H9 (cell line): ENCODE measurements at regions not wholly inside any gene's neighbourhood (a gene's known extent, or its start where the extent isn't known, plus 50 kb on each side); places are given as distances from the start of the nearest gene placed in this dataset.

ENCODE experiments used
- DNase-seq: peaks from one replicate; pipeline ENCODE4 v3.0.0-alpha.2; 2017
- H2AFZ ChIP-seq: one replicate; pipeline ENCODE4 v1.6.1; 2013; ENCODE audit warnings: mild to moderate bottlenecking, low read length, control low read depth, moderate library complexity
- H2AK5ac ChIP-seq: 2 replicates; pipeline ENCODE4 v1.6.1; 2013; ENCODE audit warnings: low read length, control low read depth, mixed read lengths; ENCODE audit not compliant: insufficient read length
- H2BK120ac ChIP-seq: one replicate; pipeline ENCODE4 v1.6.1; 2013; ENCODE audit warnings: low read depth, mild to moderate bottlenecking, low read length, control low read depth, inconsistent platforms; ENCODE audit not compliant: poor library complexity, severe bottlenecking
- H2BK12ac ChIP-seq: 2 replicates; pipeline ENCODE4 v1.6.1; 2013; ENCODE audit warnings: low read length, control low read depth, mixed read lengths, low read depth; ENCODE audit not compliant: insufficient read length
- H2BK15ac ChIP-seq: 2 replicates; pipeline ENCODE4 v1.6.1; 2013; ENCODE audit warnings: low read depth, low read length, control low read depth
- H2BK20ac ChIP-seq: one replicate; pipeline ENCODE4 v1.6.1; 2013; ENCODE audit warnings: low read depth, mild to moderate bottlenecking, low read length, control low read depth, inconsistent platforms; ENCODE audit not compliant: poor library complexity, severe bottlenecking
- H2BK5ac ChIP-seq: 2 replicates; pipeline ENCODE4 v1.6.1; 2013; ENCODE audit warnings: low read length, control low read depth, mixed read lengths; ENCODE audit not compliant: insufficient read length
- H3K14ac ChIP-seq: 2 replicates; pipeline ENCODE4 v1.6.1; 2013; ENCODE audit warnings: low read length, control low read depth; ENCODE audit not compliant: insufficient read depth
- H3K18ac ChIP-seq: 2 replicates; pipeline ENCODE4 v1.6.1; 2013; ENCODE audit warnings: low read depth, mild to moderate bottlenecking, mixed read lengths, low read length, control low read depth; ENCODE audit not compliant: insufficient read length
- H3K23ac ChIP-seq: 2 replicates; pipeline ENCODE4 v1.6.1; 2013; ENCODE audit warnings: low read length, control low read depth, mixed read lengths, low read depth; ENCODE audit not compliant: insufficient read length
- H3K23me2 ChIP-seq: 2 replicates; pipeline ENCODE4 v1.6.1; 2013; ENCODE audit warnings: low read depth, mild to moderate bottlenecking, mixed read lengths, low read length, control low read depth; ENCODE audit not compliant: insufficient read length, poor library complexity, severe bottlenecking
- H3K27ac ChIP-seq: 2 replicates; pipeline ENCODE4 v1.5.1; 2013; ENCODE audit warnings: low read length, control low read depth, mixed read lengths, low read depth; ENCODE audit not compliant: insufficient read length
- H3K27me3 ChIP-seq: 2 replicates; pipeline ENCODE4 v1.6.1; 2013; ENCODE audit warnings: low read length, control low read depth, inconsistent platforms; ENCODE audit not compliant: insufficient read depth
- H3K4ac ChIP-seq: 2 replicates; pipeline ENCODE4 v1.6.1; 2013; ENCODE audit warnings: low read depth, mild to moderate bottlenecking, control low read depth, inconsistent platforms, low read length, moderate library complexity
- H3K4me1 ChIP-seq: 2 replicates; pipeline ENCODE4 v1.6.1; 2013; ENCODE audit warnings: low read length, control low read depth, inconsistent platforms; ENCODE audit not compliant: insufficient read depth
- H3K4me2 ChIP-seq: 2 replicates; pipeline ENCODE4 v1.6.1; 2013; ENCODE audit warnings: low read length, control low read depth, mixed read lengths; ENCODE audit not compliant: insufficient read length, insufficient read depth
- H3K56ac ChIP-seq: 2 replicates; pipeline ENCODE4 v1.6.1; 2013; ENCODE audit warnings: low read depth, mild to moderate bottlenecking, mixed read lengths, low read length, control low read depth; ENCODE audit not compliant: insufficient read length
- H3K79me1 ChIP-seq: 2 replicates; pipeline ENCODE4 v1.6.1; 2013; ENCODE audit warnings: low read depth, mild to moderate bottlenecking, moderate library complexity, low read length, control low read depth, inconsistent platforms; ENCODE audit not compliant: insufficient read depth, poor library complexity, severe bottlenecking
- H3K79me2 ChIP-seq: 2 replicates; pipeline ENCODE4 v1.6.1; 2013; ENCODE audit warnings: low read length, control low read depth, inconsistent platforms; ENCODE audit not compliant: insufficient read depth
- H3K9ac ChIP-seq: 2 replicates; pipeline ENCODE4 v1.6.1; 2013; ENCODE audit warnings: low read length, control low read depth, mixed read lengths; ENCODE audit not compliant: insufficient read length; ENCODE audit errors: extremely low read depth
- H3K9me3 ChIP-seq: one replicate; pipeline ENCODE4 v1.6.1; 2013; ENCODE audit warnings: low read depth, low read length, inconsistent platforms; ENCODE audit not compliant: control insufficient read depth
- H3T11ph ChIP-seq: one replicate; pipeline ENCODE4 v1.6.1; 2013; ENCODE audit warnings: mild to moderate bottlenecking, low read length, control low read depth, inconsistent platforms
- H4K20me1 ChIP-seq: one replicate; pipeline ENCODE4 v1.6.1; 2013; ENCODE audit not compliant: control insufficient read depth, insufficient read length, insufficient read depth
- H4K5ac ChIP-seq: 2 replicates; pipeline ENCODE4 v1.6.1; 2013; ENCODE audit warnings: low read depth, mild to moderate bottlenecking, mixed read lengths, low read length, control low read depth; ENCODE audit not compliant: insufficient read length
- H4K8ac ChIP-seq: replicated peaks from 2 replicates; pipeline ENCODE4 v1.6.1; 2013; ENCODE audit warnings: low read length, control low read depth, mixed read lengths, low read depth; ENCODE audit not compliant: insufficient read length
- H4K91ac ChIP-seq: 2 replicates; pipeline ENCODE4 v1.6.1; 2013; ENCODE audit warnings: low read depth, mild to moderate bottlenecking, moderate library complexity, mixed read lengths, low read length, control low read depth; ENCODE audit not compliant: insufficient read length
- H3K27ac Mint-ChIP-seq, 3 experiments: 2 replicates in 2 of 3; 3 replicates in 1 of 3; pipeline ENCODE4 v1.8.0; 2020 to 2021; ENCODE audit warnings: mixed read lengths in 3 of 3, mild to moderate bottlenecking in 1 of 3, moderate library complexity in 1 of 3
- H3K27me3 Mint-ChIP-seq: 2 replicates; pipeline ENCODE4 v1.8.0; 2021; ENCODE audit warnings: low read depth, mild to moderate bottlenecking, moderate library complexity, mixed read lengths
- H3K36me3 Mint-ChIP-seq, 3 experiments: 2 replicates in 2 of 3; 3 replicates in 1 of 3; pipeline ENCODE4 v1.8.0; 2020 to 2021; ENCODE audit warnings: low read depth in 3 of 3, mixed read lengths in 3 of 3; ENCODE audit not compliant: insufficient read depth in 1 of 3
- H3K4me1 Mint-ChIP-seq, 2 experiments: 2 replicates each; pipeline ENCODE4 v1.8.0; 2020; ENCODE audit warnings: mixed read lengths in 2 of 2
- H3K4me3 Mint-ChIP-seq, 2 experiments: 2 replicates in 1 of 2; 3 replicates in 1 of 2; pipeline ENCODE4 v1.8.0; 2020 to 2021; ENCODE audit warnings: mild to moderate bottlenecking in 2 of 2, mixed read lengths in 2 of 2, moderate library complexity in 1 of 2
- H3K9me3 Mint-ChIP-seq, 2 experiments: 2 replicates in 1 of 2; 3 replicates in 1 of 2; pipeline ENCODE4 v1.8.0; 2020; ENCODE audit warnings: mild to moderate bottlenecking in 2 of 2, mixed read lengths in 2 of 2, moderate library complexity in 1 of 2
- CTCF ChIP-seq: fragments of 200-600 bp; sonication (generic); conservative IDR thresholded peaks from 3 replicates; pipeline ENCODE4 v1.8.0; 2021; ENCODE audit warnings: antibody characterized with exemption, mild to moderate bottlenecking
- WGBS: extraction: QIAGEN DNeasy Blood & Tissue Kit; methylation state at CpG from one replicate; pipeline ENCODE4 v1.1.7; 2013; ENCODE audit warnings: missing lambda C conversion rate, low lambda C conversion rate, mixed read lengths; ENCODE audit not compliant: insufficient read length; ENCODE audit errors: extremely low coverage; 5-methylcytosine and 5-hydroxymethylcytosine counted together

GRCh38 chr5:146944019-146944418 lies 65.5 kb upstream of the PPP2R2B start:
- Histone ChIP-seq H3K23ac (no peak overlapping the region), H2BK15ac (no peak overlapping the region), H2BK20ac (no peak overlapping the region), H3K79me2 (no peaks in the 10 kb centered on the region), H3K9me3 (no peaks in the 10 kb centered on the region), H4K91ac (no peak overlapping the region), H2BK5ac (no peak overlapping the region), H4K20me1 (no peaks in the 10 kb centered on the region), H3K4me1 (no peaks in the 10 kb centered on the region), H3K18ac (no peak overlapping the region), H2BK12ac (no peak overlapping the region), H3K23me2 (no peaks in the 10 kb centered on the region), H3K79me1 (no peaks in the 10 kb centered on the region), H3K14ac (no peak overlapping the region), H3K56ac (no peak overlapping the region), H2BK120ac (no peak overlapping the region), H4K8ac (no peak overlapping the region), H3K9ac (no peak overlapping the region), H3K27ac (no peak overlapping the region), H3K27me3 (no peaks in the 10 kb centered on the region), H2AK5ac (no peak overlapping the region), H4K5ac (no peak overlapping the region), H3T11ph (no peak overlapping the region), H3K4ac (no peak overlapping the region), H2AFZ (no peak overlapping the region), H3K4me2 (no peak overlapping the region)
- Mint-ChIP-seq H3K4me3 (no peak overlapping the region), H3K4me1 (peaks cover 2 to 6% of the 10 kb centered on the region in 2 experiments; a peak in 1 of 4 replicates), H3K27me3 (no peaks in the 10 kb centered on the region), H3K27ac (no peak overlapping the region), H3K36me3 (no peaks in the 10 kb centered on the region), H3K9me3 (no peaks in the 10 kb centered on the region)
- DNase-seq, result no peak
- WGBS, result no CpG with 5 or more reads among the region's 3 CpGs
- no peak for TF ChIP-seq CTCF
